ENCODE measurements at regions not wholly inside any gene's neighbourhood (a gene's known extent, or its start where the extent isn't known, plus 50 kb on each side); places are given as distances from the start of the nearest gene placed in this dataset.

DNA sequence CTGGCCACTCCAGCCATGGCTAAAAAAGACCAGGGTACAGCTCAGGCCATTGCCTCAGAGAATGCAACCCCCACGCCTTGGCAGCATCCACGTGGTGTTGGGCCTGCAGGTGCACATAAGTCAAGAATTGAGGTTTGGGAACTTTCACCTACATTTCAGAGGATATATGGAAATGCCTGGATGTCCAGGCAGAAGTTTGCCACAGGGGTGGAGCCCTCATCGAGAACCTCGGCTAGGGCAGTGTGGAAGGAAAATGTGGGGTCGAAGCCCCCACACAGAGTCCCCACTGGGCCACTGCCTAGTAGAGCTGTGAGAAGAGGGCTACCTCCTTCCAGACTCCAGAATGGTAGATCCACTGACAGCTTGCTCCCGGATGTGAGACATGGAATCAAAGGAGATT, 477.3 kb downstream of the LPIN1 start:
- TF ChIP-seq, protein P1, sequence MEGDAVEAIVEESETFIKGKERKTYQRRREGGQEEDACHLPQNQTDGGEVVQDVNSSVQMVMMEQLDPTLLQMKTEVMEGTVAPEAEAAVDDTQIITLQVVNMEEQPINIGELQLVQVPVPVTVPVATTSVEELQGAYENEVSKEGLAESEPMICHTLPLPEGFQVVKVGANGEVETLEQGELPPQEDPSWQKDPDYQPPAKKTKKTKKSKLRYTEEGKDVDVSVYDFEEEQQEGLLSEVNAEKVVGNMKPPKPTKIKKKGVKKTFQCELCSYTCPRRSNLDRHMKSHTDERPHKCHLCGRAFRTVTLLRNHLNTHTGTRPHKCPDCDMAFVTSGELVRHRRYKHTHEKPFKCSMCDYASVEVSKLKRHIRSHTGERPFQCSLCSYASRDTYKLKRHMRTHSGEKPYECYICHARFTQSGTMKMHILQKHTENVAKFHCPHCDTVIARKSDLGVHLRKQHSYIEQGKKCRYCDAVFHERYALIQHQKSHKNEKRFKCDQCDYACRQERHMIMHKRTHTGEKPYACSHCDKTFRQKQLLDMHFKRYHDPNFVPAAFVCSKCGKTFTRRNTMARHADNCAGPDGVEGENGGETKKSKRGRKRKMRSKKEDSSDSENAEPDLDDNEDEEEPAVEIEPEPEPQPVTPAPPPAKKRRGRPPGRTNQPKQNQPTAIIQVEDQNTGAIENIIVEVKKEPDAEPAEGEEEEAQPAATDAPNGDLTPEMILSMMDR (IDR thresholded peaks at IDR 0.05), result no peak
- no peak for TF ChIP-seq POLR2A (IDR thresholded peaks at IDR 0.05)
